HG03175 (cell line): ENCODE measurements at regions not wholly inside any gene's neighbourhood (a gene's known extent, or its start where the extent isn't known, plus 50 kb on each side); places are given as distances from the start of the nearest gene placed in this dataset.
"Not testable (repeated sequence)": the region's sequence is repeated elsewhere in the genome, so short reads cannot be mapped to it uniquely, and the experiment has no call there.

Experiments used
- ATAC-seq: cut with Tn5 transposase; IDR thresholded peaks from one replicate; pipeline ENCODE4 v1.9.1; 2021; ENCODE audit warnings: mild to moderate bottlenecking, moderate library complexity; ENCODE audit not compliant: unreplicated experiment

- ATAC-seq, result no peak
These were observed 346.4 kb downstream of the SETD4 start for GRCh38 chr21:35713914-35714313.

- no peak for ATAC-seq
These were observed 348.7 kb downstream of the SETD4 start for GRCh38 chr21:35711661-35712060.

GRCh38 chr21:35711213-35711612 is 349.1 kb downstream of the SETD4 start:
- no peak for ATAC-seq

GRCh38 chr21:35709990-35710389 is 350.3 kb downstream of the SETD4 start:
- not testable (repeated sequence) for ATAC-seq

- ATAC-seq, result no peak
These were observed 354.4 kb downstream of the SETD4 start for GRCh38 chr21:35705888-35706287.

GRCh38 chr21:35705237-35705887 is 355.0 kb downstream of the SETD4 start:
- no peak for ATAC-seq

- no peak for ATAC-seq
These were observed 356.6 kb downstream of the SETD4 start for GRCh38 chr21:35703704-35704103.

- no peak for ATAC-seq
These were observed 361.0 kb downstream of the SETD4 start for GRCh38 chr21:35699361-35699760.

GRCh38 chr21:35697321-35697808 is 363.0 kb downstream of the SETD4 start:
- no peak for ATAC-seq

- ATAC-seq, result no peak
These were observed 363.7 kb downstream of the SETD4 start for GRCh38 chr21:35696644-35697043.

- no peak for ATAC-seq
These were observed 368.0 kb downstream of the SETD4 start for GRCh38 chr21:35692311-35692710.

- no peak for ATAC-seq
These were observed 369.9 kb downstream of the SETD4 start for GRCh38 chr21:35690436-35690835.

- no peak for ATAC-seq
These were observed 374.2 kb downstream of the SETD4 start for GRCh38 chr21:35686156-35686555.

GRCh38 chr21:35683664-35684304 is 376.5 kb downstream of the SETD4 start:
- ATAC-seq, result no peak

GRCh38 chr21:35682904-35683549 is 377.3 kb downstream of the SETD4 start:
- no peak for ATAC-seq

- ATAC-seq, result no peak
These were observed 378.4 kb downstream of the SETD4 start for GRCh38 chr21:35681946-35682345.

GRCh38 chr21:35679076-35679475 is 381.2 kb downstream of the SETD4 start:
- ATAC-seq, result no peak

- no peak for ATAC-seq
These were observed 381.9 kb downstream of the SETD4 start for GRCh38 chr21:35678393-35678792.

GRCh38 chr21:35677298-35677841 is 383.0 kb downstream of the SETD4 start:
- no peak for ATAC-seq

GRCh38 chr21:35674895-35675470 is 385.3 kb downstream of the SETD4 start:
- ATAC-seq, result no peak

- no peak for ATAC-seq
These were observed 386.1 kb downstream of the SETD4 start for GRCh38 chr21:35674091-35674671.
